GM12892 (cell line): ENCODE measurements at regions not wholly inside any gene's neighbourhood (a gene's known extent, or its start where the extent isn't known, plus 50 kb on each side); places are given as distances from the start of the nearest gene placed in this dataset.

Experiments
- POLR2A ChIP-seq: IDR thresholded peaks from 2 replicates; pipeline ENCODE4 v1.6.1; 2011; ENCODE audit warnings: low read depth, low read length, control low read depth
- POLR2AphosphoS5 ChIP-seq: IDR thresholded peaks from 2 replicates; pipeline ENCODE4 v1.6.1; 2011; ENCODE audit warnings: low read depth, low read length, control low read depth
- TAF1 ChIP-seq: IDR thresholded peaks from 2 replicates; pipeline ENCODE4 v1.6.1; 2011; ENCODE audit warnings: low read depth, mild to moderate bottlenecking, control low read depth, low read length, borderline replicate concordance

DNA sequence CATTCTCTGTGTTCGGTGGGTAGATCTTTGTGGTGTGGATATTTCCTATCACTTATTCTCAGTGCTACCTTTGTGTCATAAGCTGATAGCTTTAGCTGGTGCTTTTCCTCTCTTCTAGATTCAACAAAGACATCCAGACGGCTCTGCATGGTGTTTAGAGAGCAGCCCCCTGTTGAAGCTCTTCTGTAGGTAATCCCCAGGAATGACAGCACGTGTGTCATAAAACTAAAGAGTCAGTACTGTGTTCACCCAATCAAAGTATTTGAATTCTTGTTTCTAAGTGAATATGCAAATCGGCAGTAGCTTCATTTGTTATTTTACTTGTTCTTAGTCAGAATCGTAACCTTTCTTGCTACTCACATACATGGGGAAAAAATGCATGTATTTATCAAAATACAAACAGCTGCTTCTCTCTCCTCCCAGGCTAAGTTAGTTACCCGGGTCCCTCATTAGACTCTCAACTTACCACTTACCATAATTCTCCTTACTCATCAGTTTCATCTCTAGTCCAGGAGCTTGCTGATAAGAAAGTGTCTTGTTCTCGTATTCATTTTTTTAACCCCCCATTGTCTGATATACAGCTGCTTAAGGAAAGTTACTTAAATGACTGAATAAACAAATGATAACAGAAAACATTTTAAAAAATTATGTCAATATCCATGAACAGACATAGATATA, 1696.0 kb upstream of the WWC1 start:
- TF ChIP-seq POLR2AphosphoS5 (no peak), TAF1 (no peak), POLR2A (no peak)
